GM19463 (cell line): ENCODE measurements at regions not wholly inside any gene's neighbourhood (a gene's known extent, or its start where the extent isn't known, plus 50 kb on each side); places are given as distances from the start of the nearest gene placed in this dataset.
"Not testable (repeated sequence)": the region's sequence is repeated elsewhere in the genome, so short reads cannot be mapped to it uniquely, and the experiment has no call there.

Source experiments
- ATAC-seq: cut with Tn5 transposase; IDR thresholded peaks from one replicate; pipeline ENCODE4 v1.9.1; 2021; ENCODE audit warnings: mild to moderate bottlenecking, moderate library complexity; ENCODE audit not compliant: unreplicated experiment

- no peak for ATAC-seq
These were observed 299.9 kb downstream of the FZD1 start for GRCh38 chr7:91564101-91564500.

GRCh38 chr7:91564541-91564940 lies 300.3 kb downstream of the FZD1 start:
- ATAC-seq = no peak

GRCh38 chr7:91565499-91566401 lies 301.5 kb downstream of the FZD1 start:
- no peak for ATAC-seq

DNA sequence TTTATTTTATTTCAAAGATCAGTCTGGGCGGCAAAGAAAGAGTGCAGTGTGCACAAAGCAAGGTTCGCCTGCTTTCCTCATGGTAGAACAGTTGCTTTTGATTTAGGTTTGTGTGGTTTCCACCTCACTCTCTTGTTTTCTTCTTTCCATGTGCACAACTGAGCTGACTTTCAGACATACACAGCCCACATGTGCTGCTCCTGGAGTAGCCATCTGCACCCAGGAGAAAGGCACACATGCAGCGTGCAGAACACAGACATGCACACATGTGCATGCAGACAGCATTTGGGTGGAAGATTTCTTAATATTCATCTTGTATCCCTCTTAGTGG lies 302.1 kb downstream of the FZD1 start:
- ATAC-seq = no peak

- no peak for ATAC-seq
These were observed 303.1 kb downstream of the FZD1 start for GRCh38 chr7:91567081-91568012.

GRCh38 chr7:91568138-91568537 lies 303.9 kb downstream of the FZD1 start:
- no peak for ATAC-seq

- no peak for ATAC-seq
These were observed 305.7 kb downstream of the FZD1 start for GRCh38 chr7:91569728-91570457.

DNA sequence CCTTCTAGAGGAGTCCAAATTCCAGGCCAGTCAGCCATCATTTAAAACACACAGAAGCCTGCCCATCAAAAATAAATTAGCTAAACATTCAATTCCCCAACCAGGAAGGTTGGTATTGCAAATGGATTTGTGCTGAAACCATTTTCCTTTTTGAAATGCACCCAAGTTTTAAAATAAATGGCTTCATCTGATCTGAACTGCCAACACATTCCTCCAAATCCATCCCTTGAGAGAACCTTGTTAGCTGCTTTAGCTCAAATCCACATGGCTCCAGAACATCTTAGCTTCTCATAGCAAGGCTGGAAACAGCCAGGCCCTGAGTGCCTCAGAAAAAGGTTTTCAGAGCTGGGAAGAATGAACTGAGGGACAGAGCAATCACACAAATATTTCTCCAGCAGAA lies 306.3 kb downstream of the FZD1 start:
- ATAC-seq = no peak

GRCh38 chr7:91571601-91572000 lies 307.4 kb downstream of the FZD1 start:
- no peak for ATAC-seq

DNA sequence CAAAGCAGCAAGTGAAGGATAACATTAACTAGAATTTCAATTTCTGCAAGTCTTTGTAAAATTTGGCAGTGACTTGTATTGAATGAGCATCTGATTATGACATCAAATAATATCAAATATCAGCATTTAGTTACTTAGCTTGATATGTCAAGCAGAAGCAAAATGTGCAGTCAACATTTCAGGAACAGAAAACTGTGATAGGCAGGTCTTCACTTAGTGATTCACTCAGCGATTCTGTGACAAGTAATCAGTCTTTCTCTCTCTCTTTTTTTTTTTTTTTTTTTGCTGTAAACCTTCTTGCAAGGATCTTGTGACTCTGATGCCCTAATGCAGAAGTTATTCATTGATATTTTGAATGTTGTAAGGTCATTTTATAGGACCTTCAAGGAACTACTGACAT lies 307.1 kb downstream of the MTERF1 start:
- no peak for ATAC-seq

- ATAC-seq = not testable (repeated sequence)
These were observed 304.0 kb downstream of the MTERF1 start for GRCh38 chr7:91576459-91576858.

GRCh38 chr7:91579837-91580236 lies 300.7 kb downstream of the MTERF1 start:
- ATAC-seq = no peak

DNA sequence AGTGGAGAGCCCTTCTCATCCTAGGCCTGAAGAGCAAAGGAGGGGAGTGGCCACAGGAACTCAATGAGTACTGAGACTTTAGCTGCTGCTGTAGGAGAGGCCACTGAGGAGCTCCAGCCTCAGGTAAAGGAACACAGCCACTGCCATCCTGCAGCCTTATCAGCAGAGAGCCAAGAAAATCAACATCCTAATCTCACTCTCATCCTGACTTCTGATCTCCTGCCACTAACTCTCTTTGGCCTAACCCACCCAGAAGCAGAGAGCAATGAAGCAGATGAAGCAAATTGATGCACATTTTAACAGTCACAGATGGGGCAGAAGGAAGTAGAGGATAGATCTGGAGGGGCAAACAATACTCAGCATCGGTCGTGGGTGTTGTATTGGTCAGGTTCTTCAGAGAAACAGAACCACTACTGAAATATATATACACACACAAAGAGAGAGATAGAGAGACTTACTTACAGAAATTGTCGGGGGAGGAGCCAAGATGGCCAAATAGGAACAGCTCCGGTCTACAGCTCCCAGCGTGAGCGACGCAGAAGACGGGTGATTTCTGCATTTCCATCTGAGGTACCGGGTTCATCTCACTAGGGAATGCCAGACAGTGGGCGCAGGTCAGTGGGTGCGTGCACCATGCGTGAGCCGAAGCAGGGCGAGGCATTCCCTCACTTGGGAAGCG lies 297.6 kb downstream of the MTERF1 start:
- ATAC-seq = no peak

DNA sequence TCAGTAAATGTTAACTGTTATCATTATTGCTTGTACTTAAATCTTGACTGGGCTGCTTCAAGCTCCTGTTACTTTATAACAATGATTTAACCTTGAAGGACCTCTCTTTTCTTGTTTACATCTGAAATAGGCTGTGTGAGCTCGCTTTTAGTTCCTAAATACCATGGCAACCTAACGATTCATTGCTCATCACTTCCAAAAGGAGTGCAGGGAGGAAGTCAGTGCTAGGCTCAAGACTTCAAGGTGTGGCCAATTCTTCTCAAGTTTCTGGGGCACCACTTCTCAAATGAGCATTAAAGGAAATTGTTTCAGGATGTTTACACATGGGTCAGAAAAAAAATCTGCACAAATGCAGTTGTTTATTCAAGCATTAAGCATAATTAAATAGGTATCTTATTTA lies 284.2 kb downstream of the MTERF1 start:
- no peak for ATAC-seq

DNA sequence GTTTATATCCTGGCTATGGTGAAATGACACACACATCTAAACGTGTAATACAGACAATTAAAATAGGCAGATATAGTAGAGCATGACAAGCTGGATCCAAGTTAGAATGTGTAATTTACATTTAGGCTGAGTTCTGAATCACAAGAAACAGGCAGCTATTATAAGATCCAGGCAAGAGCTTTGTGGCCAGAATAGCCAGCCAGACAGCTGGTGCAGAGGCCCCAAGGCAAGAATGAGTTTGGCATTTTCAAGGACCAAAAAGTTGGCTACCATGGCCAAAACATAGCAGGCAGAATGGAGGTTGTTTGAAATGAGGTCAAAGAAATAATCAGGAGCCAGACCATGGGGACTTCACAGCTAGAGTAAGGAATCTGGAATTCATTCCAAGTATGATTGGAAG lies 281.7 kb downstream of the MTERF1 start:
- no peak for ATAC-seq

GRCh38 chr7:91600112-91600511 lies 280.4 kb downstream of the MTERF1 start:
- ATAC-seq = no peak

DNA sequence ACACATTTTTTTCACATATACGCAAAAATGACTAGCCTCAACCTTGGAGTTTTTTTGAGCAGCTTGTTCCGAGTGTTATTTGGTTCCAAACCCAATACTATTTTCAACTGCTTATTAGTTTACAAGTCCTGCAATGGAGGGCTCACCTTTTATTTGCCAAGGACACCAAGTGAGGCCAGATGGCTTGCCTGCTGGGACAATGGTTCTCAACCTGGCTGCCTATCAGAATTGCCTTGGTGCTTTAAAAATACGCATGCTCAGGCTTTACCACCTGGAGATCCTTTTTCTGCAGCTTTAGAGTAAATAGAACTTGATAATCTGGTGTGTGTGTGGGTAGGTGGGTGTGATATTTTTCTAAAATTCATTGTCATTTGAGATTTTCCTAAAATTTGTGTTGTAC lies 276.8 kb downstream of the MTERF1 start:
- ATAC-seq = no peak

DNA sequence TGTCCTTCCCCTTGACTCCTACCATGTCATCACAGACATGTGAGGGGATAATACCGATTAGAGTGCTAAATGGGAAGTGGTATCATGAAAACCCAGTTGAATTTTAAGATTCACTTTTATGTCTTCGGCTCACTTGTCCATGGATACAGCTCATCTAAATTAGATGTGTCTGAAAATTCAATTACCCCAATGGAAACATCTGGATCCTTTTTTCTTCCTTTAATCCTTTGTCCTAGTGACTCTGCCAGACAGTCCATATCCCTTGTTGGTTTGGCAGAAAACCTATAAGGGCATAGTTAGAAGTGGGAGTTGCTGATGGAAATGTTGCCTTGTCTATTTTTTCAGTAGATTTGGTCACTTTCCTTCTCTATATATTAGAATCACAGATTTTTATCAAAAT lies 271.9 kb downstream of the MTERF1 start:
- no peak for ATAC-seq

GRCh38 chr7:91609525-91609924 lies 271.0 kb downstream of the MTERF1 start:
- ATAC-seq = no peak

- ATAC-seq = no peak
These were observed 266.1 kb downstream of the MTERF1 start for GRCh38 chr7:91614431-91614830.
